SKM-1 (cell line): ENCODE measurements at regions not wholly inside any gene's neighbourhood (a gene's known extent, or its start where the extent isn't known, plus 50 kb on each side); places are given as distances from the start of the nearest gene placed in this dataset.

Experiments used
- DNase-seq: peaks from one replicate; lab custom pipeline; 2025; ENCODE audit not compliant: unreplicated experiment; lab: John Stamatoyannopoulos, UW

DNA sequence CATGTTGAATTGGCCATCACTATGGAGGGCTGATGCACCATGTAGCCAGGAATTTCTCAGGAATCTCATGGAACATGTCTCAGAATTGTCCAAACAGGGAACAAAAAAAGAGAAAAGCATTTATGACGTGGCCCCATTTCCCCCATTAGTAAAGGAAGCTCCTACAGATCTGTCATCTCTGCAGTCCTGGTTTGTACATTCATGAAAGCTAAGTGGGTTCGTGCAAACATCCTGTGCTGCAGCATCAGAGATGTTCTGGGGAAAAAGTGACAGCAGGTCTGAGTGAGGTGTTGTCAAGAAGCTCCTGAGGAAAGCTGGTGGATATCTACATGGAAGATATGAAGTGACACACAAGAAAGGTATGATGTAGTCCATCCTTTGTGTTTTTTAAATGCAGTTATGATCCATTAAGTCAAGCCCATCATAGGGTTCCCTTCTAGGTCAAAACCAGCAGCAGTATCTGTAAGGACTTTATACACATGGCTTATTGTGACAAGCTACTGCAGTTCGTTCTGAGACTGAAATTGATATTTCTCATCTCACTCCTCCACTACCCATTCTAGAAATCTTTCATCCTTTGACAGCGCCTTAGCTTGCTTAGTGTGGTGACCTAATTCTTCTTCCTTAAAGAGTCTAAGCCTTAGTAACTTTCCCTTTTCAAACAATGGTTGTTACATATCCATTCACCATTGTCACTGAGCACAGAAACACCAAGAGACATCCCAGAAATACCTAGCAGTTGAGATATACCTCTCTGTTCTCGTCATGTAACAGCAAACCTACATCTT is 200.0 kb upstream of the TCF21 start:
- no peak for DNase-seq

DNA sequence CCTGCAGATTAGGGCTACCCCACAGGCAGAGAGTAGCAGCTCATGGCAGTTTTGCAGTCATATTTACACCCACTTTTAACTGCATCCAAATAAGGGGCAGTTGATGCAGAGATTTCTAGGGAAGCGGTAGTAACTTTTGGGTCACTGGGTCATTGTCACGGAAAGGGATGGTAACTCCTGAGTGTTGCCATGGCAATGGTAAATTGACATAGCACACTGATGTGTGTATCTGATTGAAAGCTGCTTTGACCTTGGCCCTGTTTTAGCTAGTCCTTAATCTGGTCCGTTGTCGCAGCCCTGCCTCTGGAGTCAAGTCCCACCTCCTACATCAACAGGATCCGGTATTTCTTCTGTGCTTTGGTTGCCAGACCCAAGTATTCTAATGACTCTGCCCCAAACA is 199.1 kb upstream of the TCF21 start:
- no peak for DNase-seq

GRCh38 chr6:133693565-133693964 is 195.3 kb upstream of the TCF21 start:
- no peak for DNase-seq

DNA sequence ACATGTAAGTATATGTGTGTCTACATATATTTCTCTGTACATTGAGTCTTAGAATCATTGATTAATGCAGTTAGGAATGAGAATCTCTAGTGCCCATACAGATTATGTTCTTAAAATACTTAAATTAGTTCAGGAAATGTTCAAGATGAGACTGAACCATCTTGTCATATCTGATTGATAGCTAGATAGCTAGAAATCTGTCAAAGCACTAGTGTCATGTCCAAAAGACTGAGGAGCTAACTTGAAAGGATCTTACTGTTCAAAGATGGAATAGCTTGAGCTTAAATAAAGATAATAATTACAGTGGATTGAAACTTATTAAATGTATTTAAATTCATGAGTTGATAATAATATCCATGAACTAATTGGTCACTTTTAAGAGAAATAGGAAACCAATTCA is 191.7 kb upstream of the TCF21 start:
- DNase-seq = no peak

GRCh38 chr6:133697666-133698065 is 191.2 kb upstream of the TCF21 start:
- DNase-seq = no peak

DNA sequence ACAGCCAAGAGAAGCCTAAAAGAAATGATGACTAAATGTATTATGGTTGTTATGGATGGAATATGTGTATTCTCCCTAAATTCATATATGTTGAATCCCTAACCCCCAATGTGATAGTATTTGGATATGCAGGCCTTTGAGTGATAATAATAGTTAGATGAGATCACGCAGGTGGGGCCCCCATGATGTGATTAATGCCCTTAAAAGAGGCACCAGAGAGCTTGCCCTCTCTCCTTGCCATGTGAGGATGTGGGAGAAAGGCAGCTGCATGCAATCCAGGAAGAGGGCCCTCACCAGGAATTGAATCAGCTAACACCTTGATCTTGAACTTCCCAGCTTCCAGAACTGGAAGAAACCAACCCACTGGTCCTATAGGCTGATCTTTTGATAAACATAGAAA is 190.6 kb upstream of the TCF21 start:
- no peak for DNase-seq

DNA sequence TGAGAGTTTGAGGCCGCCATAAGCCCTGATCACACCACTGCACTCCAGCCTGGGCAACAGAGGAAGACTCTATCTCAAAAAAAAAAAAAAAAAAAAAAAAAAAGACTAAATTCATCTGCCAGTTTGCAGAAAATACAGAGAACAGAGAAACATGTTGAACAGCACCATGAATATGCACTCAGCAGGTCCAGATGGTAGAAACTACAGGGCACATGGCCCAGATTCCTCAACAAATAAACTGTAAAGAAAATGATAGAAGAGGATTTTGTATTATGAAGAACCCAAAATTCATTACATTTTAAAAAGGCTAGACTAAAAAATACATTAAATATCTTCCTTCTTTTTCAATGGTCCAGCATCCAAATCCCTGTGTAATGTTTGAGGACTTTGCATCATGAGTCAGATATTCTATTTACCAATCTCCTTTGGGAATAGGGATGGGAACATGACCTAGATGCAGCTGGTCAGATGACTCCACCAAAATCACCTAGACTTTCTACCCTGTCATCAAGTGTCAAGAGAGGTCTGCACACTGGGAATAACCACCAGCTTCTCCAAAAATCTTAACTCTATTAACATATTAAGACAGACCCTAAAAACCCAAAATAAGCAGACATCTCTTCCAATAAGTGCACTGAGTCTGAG is 189.1 kb upstream of the TCF21 start:
- no peak for DNase-seq

DNA sequence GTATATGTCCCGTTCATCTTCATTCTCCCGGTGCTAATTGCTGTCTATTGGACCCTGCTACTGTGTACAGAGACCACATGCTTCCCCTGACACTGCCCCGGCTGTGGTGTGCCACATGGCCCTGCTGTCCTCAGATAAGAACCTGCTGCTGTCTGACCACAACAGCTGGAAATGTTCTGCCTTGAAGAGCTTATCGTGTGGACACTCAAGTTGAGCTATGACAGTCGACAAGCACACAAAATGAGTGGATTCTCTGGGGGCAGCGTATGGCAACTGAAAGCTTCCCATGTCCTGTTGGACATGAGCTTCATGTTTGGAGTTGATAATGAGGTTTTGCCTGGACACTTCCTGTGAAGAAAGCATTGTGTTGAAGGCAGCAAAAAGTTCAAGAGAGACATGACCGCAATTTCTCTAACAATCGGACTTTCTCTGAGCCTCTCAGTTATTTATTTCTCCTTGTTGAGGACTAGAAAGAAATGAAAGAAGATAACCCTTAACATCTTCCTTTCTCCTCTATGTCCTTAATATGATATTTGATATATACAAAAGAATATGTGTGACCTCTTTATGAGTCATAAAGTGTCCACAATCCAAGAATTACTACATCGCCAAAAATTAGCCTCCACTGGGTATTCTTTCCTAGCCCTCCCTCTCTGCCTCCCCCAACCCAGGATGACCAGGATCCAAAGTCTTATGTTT is 187.1 kb upstream of the TCF21 start:
- no peak for DNase-seq

GRCh38 chr6:133704371-133704770 is 184.5 kb upstream of the TCF21 start:
- DNase-seq = no peak

GRCh38 chr6:133705066-133705465 is 183.8 kb upstream of the TCF21 start:
- no peak for DNase-seq

GRCh38 chr6:133705731-133706130 is 183.2 kb upstream of the TCF21 start:
- DNase-seq = no peak

- DNase-seq = no peak
Measured at GRCh38 chr6:133707456-133707855, 181.5 kb upstream of the TCF21 start.

DNA sequence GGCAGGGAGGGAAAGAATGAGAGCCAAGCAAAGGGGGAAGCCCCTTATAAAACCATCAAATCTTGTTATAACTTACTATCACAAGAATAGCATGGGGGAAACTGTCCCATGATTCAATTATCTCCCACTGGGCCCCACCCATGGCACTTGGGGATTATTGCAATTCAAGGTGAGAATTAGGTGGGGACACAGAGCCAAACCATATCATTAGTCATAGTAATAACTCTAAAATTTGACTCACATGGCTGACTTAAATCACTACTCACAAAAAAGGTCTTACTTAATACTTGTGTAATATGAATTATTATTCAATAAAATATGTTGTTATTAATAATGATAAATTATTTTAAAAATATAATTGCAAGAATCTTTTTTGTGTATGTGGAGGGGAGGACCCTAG is 178.1 kb upstream of the TCF21 start:
- DNase-seq = no peak

DNA sequence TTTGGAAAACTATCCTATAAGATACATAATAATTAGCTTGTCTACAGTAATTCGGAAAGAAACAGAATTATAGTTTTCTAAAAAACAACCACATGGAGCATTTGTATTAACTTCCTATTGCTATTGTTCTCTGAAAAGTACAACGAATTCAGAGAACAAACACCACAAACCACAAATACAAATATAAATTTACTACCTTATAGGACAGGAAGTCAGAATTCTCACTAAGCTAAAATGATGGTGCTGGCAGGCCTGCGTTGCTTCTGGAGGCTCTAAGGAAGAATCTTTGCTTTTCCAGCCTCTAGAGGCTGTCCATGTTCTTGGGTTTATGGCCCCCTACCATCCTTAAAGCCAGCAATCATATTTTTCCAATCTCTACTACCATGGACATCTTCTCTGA is 173.6 kb upstream of the TCF21 start:
- DNase-seq = no peak

GRCh38 chr6:133724726-133725125 is 164.2 kb upstream of the TCF21 start:
- DNase-seq = no peak

- no peak for DNase-seq
Measured at GRCh38 chr6:133726188-133726587, 162.7 kb upstream of the TCF21 start.

GRCh38 chr6:133730881-133731280 is 158.0 kb upstream of the TCF21 start:
- DNase-seq = no peak

DNA sequence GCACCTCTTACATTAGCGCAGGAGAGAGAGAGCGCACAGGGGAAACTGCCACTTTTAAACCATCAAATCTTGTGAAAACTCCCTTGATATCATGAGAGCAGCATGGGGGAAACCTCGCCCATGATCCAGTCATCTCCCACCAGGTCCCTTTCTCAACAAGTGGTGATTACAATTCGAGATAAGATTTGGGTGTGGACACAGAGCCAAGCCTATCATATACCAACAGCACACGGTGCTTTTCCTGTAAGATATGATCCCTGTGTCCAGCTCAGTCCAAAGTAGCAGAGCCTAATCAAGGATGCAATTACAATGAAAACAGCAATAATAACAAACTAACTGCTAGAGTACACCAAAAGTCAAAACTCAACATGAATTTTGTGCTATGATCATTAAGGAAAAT is 148.7 kb upstream of the TCF21 start:
- no peak for DNase-seq

DNA sequence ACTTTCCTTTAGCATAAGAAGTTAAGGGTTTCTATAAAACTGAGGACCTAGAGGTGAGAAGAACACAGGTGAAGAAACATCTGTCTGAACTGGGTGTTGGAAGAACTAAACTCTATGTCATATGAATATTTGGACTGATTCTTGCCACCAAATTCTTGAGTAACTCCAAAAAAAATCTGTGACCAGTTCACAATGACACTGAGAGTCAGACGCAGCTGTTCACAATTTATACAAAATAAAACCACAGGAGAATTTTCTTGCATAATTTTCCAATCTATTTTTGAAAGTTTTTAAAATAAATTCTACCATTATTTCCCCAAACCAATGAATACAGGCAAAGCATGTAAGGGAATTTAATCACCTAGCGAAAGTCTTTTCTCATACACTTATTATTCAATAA is 148.1 kb upstream of the TCF21 start:
- no peak for DNase-seq

- no peak for DNase-seq
Measured at GRCh38 chr6:133741375-133741861, 147.5 kb upstream of the TCF21 start.

DNA sequence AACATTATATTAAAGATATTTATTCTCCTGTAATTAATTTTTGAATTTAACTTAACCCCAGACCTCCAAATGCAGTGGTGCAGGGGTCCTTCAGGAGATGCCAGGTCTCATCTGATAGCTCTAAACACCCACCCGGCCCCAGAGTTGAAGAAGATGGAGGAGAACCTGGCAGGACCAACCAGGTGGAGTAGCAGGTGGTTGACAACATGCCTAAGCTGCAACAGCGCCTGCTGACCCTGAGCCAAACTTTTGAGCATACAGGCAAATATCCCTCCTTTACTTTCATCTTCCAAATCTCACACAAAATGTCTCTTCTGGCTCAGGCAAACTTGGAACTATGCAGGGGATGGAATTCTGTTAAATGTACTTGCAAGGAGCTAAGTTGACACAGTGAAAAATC is 145.3 kb upstream of the TCF21 start:
- no peak for DNase-seq

- DNase-seq = no peak
Measured at GRCh38 chr6:133746417-133746770, 142.5 kb upstream of the TCF21 start.
